ENCODE measurements at regions not wholly inside any gene's neighbourhood (a gene's known extent, or its start where the extent isn't known, plus 50 kb on each side); places are given as distances from the start of the nearest gene placed in this dataset.
A peak's percentile ranks its signal among the peaks of the same experiment; 100 is the strongest.

GRCh38 chr3:29033511-29033910 lies 247.4 kb upstream of the RBMS3 start:
- TF ChIP-seq ZNF384 (IDR thresholded peaks at IDR 0.05) (no peak), LEF1 (IDR thresholded peaks at IDR 0.05; ENCODE audit: borderline replicate concordance) (no peak), HDGF (IDR thresholded peaks at IDR 0.05; ENCODE audit: borderline replicate concordance) (no peak), FOXA1 (IDR thresholded peaks at IDR 0.05) (no peak), ARNT (IDR thresholded peaks at IDR 0.05) (no peak), ELF4 (IDR thresholded peaks at IDR 0.05) (no peak), FOXM1 (IDR thresholded peaks at IDR 0.05; ENCODE audit: borderline replicate concordance) (no peak), FOXK2 (IDR thresholded peaks at IDR 0.05) (no peak), PKNOX1 (IDR thresholded peaks at IDR 0.05) (no peak), BHLHE40 (IDR thresholded peaks at IDR 0.05; ENCODE audit: borderline replicate concordance) (no peak), SP1 (IDR thresholded peaks at IDR 0.05) (no peak), CTBP1 (IDR thresholded peaks at IDR 0.05; ENCODE audit: borderline replicate concordance) (no peak), L3MBTL2 (conservative IDR thresholded peaks at IDR 0.05) (no peak), SUZ12 (IDR thresholded peaks at IDR 0.05) (no peak), NFRKB (IDR thresholded peaks at IDR 0.05) (no peak), TARDBP (IDR thresholded peaks at IDR 0.05) (no peak)
- no peak for DNase-seq (ENCODE audit: extremely low spot score)
- ChIA-PET CTCF (interaction anchor here (0.6 kb wide), 1 partner anchor 462 kb away, joined by 5 read pairs; no protein-coding TSS in a partner anchor), POLR2A (no interaction called here)

- ChIA-PET POLR2A (no interaction called here), CTCF (no interaction called here)
- no peak for DNase-seq (ENCODE audit: extremely low spot score)
- TF ChIP-seq HDGF (IDR thresholded peaks at IDR 0.05; ENCODE audit: borderline replicate concordance) (no peak), CTBP1 (IDR thresholded peaks at IDR 0.05; ENCODE audit: borderline replicate concordance) (no peak), TARDBP (IDR thresholded peaks at IDR 0.05) (no peak), FOXA1 (IDR thresholded peaks at IDR 0.05) (no peak), ARNT (IDR thresholded peaks at IDR 0.05) (no peak), BHLHE40 (IDR thresholded peaks at IDR 0.05; ENCODE audit: borderline replicate concordance) (no peak), SP1 (IDR thresholded peaks at IDR 0.05) (no peak), SUZ12 (IDR thresholded peaks at IDR 0.05) (no peak), FOXK2 (IDR thresholded peaks at IDR 0.05) (no peak), FOXM1 (IDR thresholded peaks at IDR 0.05; ENCODE audit: borderline replicate concordance) (no peak), ZNF384 (IDR thresholded peaks at IDR 0.05) (no peak), ELF4 (IDR thresholded peaks at IDR 0.05) (no peak), LEF1 (IDR thresholded peaks at IDR 0.05; ENCODE audit: borderline replicate concordance) (no peak), PKNOX1 (IDR thresholded peaks at IDR 0.05) (no peak), NFRKB (IDR thresholded peaks at IDR 0.05) (no peak), L3MBTL2 (conservative IDR thresholded peaks at IDR 0.05) (no peak)
Observed at GRCh38 chr3:29050155-29050554, 230.7 kb upstream of the RBMS3 start.

- ChIA-PET POLR2A (no interaction called here), CTCF (no interaction called here)
- no peak for DNase-seq (ENCODE audit: extremely low spot score)
- no peak for TF ChIP-seq FOXA1 (IDR thresholded peaks at IDR 0.05)
- no peak for TF ChIP-seq CTBP1 (IDR thresholded peaks at IDR 0.05; ENCODE audit: borderline replicate concordance)
- TF ChIP-seq NFRKB (IDR thresholded peaks at IDR 0.05) = no peak
- TF ChIP-seq TARDBP (IDR thresholded peaks at IDR 0.05) = no peak
- no peak for TF ChIP-seq SP1 (IDR thresholded peaks at IDR 0.05)
- no peak for TF ChIP-seq BHLHE40 (IDR thresholded peaks at IDR 0.05; ENCODE audit: borderline replicate concordance)
- TF ChIP-seq HDGF (IDR thresholded peaks at IDR 0.05; ENCODE audit: borderline replicate concordance) = no peak
- no peak for TF ChIP-seq ELF4 (IDR thresholded peaks at IDR 0.05)
- TF ChIP-seq FOXM1 (IDR thresholded peaks at IDR 0.05; ENCODE audit: borderline replicate concordance) = no peak
- TF ChIP-seq ARNT (IDR thresholded peaks at IDR 0.05) = no peak
- TF ChIP-seq L3MBTL2 (conservative IDR thresholded peaks at IDR 0.05) = no peak
- no peak for TF ChIP-seq ZNF384 (IDR thresholded peaks at IDR 0.05)
Observed at GRCh38 chr3:29057326-29057725, 223.5 kb upstream of the RBMS3 start.

DNA sequence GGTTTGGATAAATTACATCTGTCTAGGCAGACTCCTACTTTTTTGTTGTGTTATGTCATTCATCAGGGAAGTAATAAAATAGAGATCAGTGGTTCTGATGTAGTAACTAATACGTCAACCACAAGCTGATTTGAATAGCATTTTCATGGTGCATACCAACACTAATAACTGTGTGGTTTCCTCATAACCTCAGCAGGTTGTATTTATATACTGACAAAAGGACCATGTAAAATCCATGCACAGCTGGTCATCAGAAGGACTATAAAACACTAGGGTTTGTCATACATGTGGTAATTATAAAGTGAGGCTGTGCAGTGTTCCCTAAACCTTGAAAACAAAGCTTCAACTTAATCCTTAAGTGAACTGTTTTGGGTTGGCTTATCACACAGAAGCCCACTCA lies 216.8 kb upstream of the RBMS3 start:
- ChIA-PET POLR2A (no interaction called here), CTCF (no interaction called here)
- TF ChIP-seq LEF1 (IDR thresholded peaks at IDR 0.05; ENCODE audit: borderline replicate concordance) = no peak
- TF ChIP-seq PKNOX1 (IDR thresholded peaks at IDR 0.05) = peak; percentile 10; the same call in 1 of the 2 replicates
- peak; percentile 6 for DNase-seq (ENCODE audit: extremely low spot score)

DNA sequence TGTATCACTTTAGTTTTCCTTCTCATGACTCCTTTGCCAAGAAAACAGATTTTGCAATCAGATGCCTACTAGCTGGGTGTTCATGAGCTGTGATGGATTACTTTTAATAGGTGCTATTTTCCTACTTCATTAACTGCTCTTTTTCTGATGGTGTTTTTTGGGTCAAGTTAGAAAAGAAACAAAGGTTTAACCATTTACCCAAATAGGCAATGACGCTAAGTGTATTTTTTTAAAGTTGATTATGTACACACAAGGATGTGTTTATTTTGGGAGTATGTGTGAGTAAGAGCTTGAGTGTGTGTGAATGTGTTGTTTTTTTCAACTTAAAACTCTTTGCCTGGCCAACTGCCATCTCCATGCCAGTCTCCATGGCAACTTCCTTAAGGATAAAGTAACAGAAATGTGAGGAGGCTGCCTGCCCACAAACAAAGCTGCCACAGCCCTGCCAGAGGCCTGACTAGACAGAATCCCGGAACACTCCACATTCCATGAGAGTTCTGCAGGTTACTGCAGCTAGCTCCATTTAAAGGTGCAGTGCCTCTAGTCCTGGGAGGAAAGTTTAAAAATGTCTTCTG lies 215.6 kb upstream of the RBMS3 start:
- TF ChIP-seq ELF4 (IDR thresholded peaks at IDR 0.05) (no peak), ZNF384 (IDR thresholded peaks at IDR 0.05) (no peak), CTBP1 (IDR thresholded peaks at IDR 0.05; ENCODE audit: borderline replicate concordance) (no peak), L3MBTL2 (conservative IDR thresholded peaks at IDR 0.05) (no peak), SUZ12 (IDR thresholded peaks at IDR 0.05) (no peak), TARDBP (IDR thresholded peaks at IDR 0.05) (no peak), FOXK2 (IDR thresholded peaks at IDR 0.05) (no peak), FOXA1 (IDR thresholded peaks at IDR 0.05) (no peak)
- DNase-seq (ENCODE audit: extremely low spot score) = peak; percentile 34
- CTCF ChIA-PET = no interaction called here
- POLR2A ChIA-PET = no interaction called here

DNA sequence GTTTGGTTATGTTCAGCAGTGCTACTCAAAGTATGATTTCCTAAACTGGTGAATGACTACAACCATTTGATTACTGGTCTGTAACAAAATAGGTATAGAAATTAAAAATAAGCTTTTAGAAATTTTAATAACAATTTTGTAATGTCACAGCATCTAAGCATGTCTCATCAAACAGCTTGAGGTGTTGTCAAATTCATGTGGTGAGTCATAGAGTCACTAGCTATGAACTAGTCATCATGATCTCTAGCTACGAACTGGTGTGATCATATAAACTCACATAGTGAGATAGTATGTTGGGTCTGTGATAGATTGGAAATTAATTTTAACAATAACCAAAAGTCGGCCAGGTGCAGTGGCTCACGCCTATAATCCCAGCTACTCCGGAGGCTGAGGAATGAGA lies 213.9 kb upstream of the RBMS3 start:
- ChIA-PET CTCF (no interaction called here), POLR2A (no interaction called here)
- TF ChIP-seq FOXK2 (IDR thresholded peaks at IDR 0.05) = no peak
- no peak for TF ChIP-seq ELF4 (IDR thresholded peaks at IDR 0.05)
- no peak for TF ChIP-seq FOXM1 (IDR thresholded peaks at IDR 0.05; ENCODE audit: borderline replicate concordance)
- DNase-seq (ENCODE audit: extremely low spot score) = no peak

Measured in HEK293T (cell line).